ENCODE measurements at regions not wholly inside any gene's neighbourhood (a gene's known extent, or its start where the extent isn't known, plus 50 kb on each side); places are given as distances from the start of the nearest gene placed in this dataset.

GRCh38 chr13:85501616-85502015 lies 297.6 kb downstream of the SLITRK6 start:
- H3K4me3 ChIP-seq (ENCODE audit: low read depth, low read length) = no peak overlapping the region
- no peak for TF ChIP-seq CTCF (IDR thresholded peaks at IDR 0.05; ENCODE audit: low read depth, low read length)

DNA sequence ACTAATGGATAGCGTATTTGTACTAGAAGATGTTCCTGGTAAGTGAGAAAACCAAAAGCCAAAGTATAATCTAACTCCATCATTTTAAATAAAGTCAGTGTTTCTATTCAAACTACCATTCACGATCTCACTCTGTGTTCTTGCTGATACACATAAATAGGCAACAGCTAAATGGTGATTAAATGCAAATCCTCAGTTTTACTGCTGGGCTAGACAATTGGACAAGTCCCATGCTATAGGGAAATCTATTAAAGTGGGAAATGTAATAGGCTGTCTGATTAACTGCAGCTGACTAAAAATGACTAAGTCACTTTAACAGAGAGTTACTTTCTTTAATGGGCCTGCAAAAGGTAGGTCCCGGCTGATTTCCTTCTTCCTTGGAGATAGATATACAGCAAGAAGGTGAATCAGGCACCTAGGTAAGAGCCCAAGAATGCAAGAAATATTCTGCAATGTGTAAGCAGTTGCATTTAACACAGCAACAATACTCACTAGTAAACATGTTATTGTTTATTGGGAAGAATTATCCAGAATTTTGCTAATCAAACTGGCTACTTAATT lies 298.4 kb downstream of the SLITRK6 start:
- H3K4me3 ChIP-seq (ENCODE audit: low read depth, low read length) = no peak overlapping the region
- TF ChIP-seq CTCF (IDR thresholded peaks at IDR 0.05; ENCODE audit: low read depth, low read length) = no peak

GRCh38 chr13:85498774-85499173 lies 300.4 kb downstream of the SLITRK6 start:
- TF ChIP-seq CTCF (IDR thresholded peaks at IDR 0.05; ENCODE audit: low read depth, low read length) = no peak
- H3K4me3 ChIP-seq (ENCODE audit: low read depth, low read length) = no peak overlapping the region

DNA sequence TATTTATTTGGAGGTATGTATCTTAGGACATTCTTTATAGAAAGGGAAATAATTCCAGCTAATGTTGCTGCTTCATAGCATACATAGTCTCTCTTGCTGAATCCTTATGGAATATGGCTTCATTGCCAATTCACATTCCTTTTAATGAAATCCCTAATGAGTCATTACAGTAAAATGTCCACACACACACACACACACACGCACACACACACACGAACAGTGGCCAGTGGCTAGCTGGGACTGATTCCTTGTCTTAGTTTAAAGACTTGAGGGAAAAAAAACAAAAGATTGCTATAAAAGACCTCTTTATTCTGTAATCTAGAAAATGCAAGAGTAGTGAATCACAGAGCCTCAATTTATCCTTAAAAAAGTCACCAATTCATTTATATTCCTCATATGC lies 301.6 kb downstream of the SLITRK6 start:
- no peak for TF ChIP-seq CTCF (IDR thresholded peaks at IDR 0.05; ENCODE audit: low read depth, low read length)
- H3K4me3 ChIP-seq (ENCODE audit: low read depth, low read length) = no peak overlapping the region

GRCh38 chr13:85492283-85492682 lies 306.9 kb downstream of the SLITRK6 start:
- TF ChIP-seq CTCF (IDR thresholded peaks at IDR 0.05; ENCODE audit: low read depth, low read length) = no peak
- no peak overlapping the region for H3K4me3 ChIP-seq (ENCODE audit: low read depth, low read length)

GRCh38 chr13:85486663-85487062 lies 312.6 kb downstream of the SLITRK6 start:
- TF ChIP-seq CTCF (IDR thresholded peaks at IDR 0.05; ENCODE audit: low read depth, low read length) = no peak
- H3K4me3 ChIP-seq (ENCODE audit: low read depth, low read length) = no peak overlapping the region

- no peak overlapping the region for H3K4me3 ChIP-seq (ENCODE audit: low read depth, low read length)
- no peak for TF ChIP-seq CTCF (IDR thresholded peaks at IDR 0.05; ENCODE audit: low read depth, low read length)
These were observed 326.1 kb downstream of the SLITRK6 start for GRCh38 chr13:85473144-85473543.
